H1 (cell line): ENCODE measurements at regions not wholly inside any gene's neighbourhood (a gene's known extent, or its start where the extent isn't known, plus 50 kb on each side); places are given as distances from the start of the nearest gene placed in this dataset.

Experiments used
- CTCF ChIA-PET: fragments of 300-600 bp; sonication (Branson Sonifier 250); formaldehyde crosslinking; loops from one replicate; lab custom pipeline; 2021; ENCODE audit not compliant: partially characterized antibody; lab: Charles Lee
- POLR2A ChIA-PET: fragments of 300-600 bp; sonication (Branson Sonifier 250); formaldehyde crosslinking; loops from one replicate; lab custom pipeline; 2021; ENCODE audit warnings: inconsistent platforms; ENCODE audit not compliant: partially characterized antibody; lab: Charles Lee
- DNase-seq, 2 experiments: peaks; one replicate each; pipeline versions ENCODE4 v3.0.0 to v3.0.0-alpha.2; 2010 to 2022; ENCODE audit warnings: low spot score in 2 of 2, low read depth in 1 of 2, mixed read lengths in 1 of 2
- FAIRE-seq: peaks from 2 replicates; lab custom pipeline; 2011; peaks lifted over from hg19 to GRCh38; lab: Jason Lieb, UNC
- H2AFZ ChIP-seq: 2 replicates; pipeline ENCODE4 v1.8.1; 2012; ENCODE audit warnings: low read length, inconsistent platforms
- H2AK5ac ChIP-seq: 2 replicates; pipeline ENCODE4 v1.6.1; 2013; ENCODE audit warnings: low read depth, low read length
- H2BK120ac ChIP-seq: replicated peaks from 2 replicates; pipeline ENCODE3; 2013; ENCODE audit warnings: low read depth, low read length, inconsistent platforms
- H2BK12ac ChIP-seq: 2 replicates; pipeline ENCODE4 v1.6.1; 2013; ENCODE audit warnings: low read depth, low read length
- H2BK15ac ChIP-seq: 2 replicates; pipeline ENCODE4 v1.6.1; 2013; ENCODE audit warnings: low read length
- H2BK20ac ChIP-seq: 2 replicates; pipeline ENCODE4 v1.6.1; 2013; ENCODE audit warnings: low read length
- H2BK5ac ChIP-seq: 2 replicates; pipeline ENCODE4 v1.6.1; 2013; ENCODE audit warnings: low read depth, low read length
- H3K14ac ChIP-seq: 2 replicates; pipeline ENCODE4 v1.6.1; 2013; ENCODE audit warnings: inconsistent platforms; ENCODE audit not compliant: insufficient read length
- H3K18ac ChIP-seq: 2 replicates; pipeline ENCODE4 v1.6.1; 2013; ENCODE audit warnings: low read length; ENCODE audit errors: extremely low read depth
- H3K23ac ChIP-seq: 2 replicates; pipeline ENCODE4 v1.6.1; 2013; ENCODE audit warnings: inconsistent platforms; ENCODE audit not compliant: insufficient read length
- H3K23me2 ChIP-seq: 2 replicates; pipeline ENCODE4 v1.6.1; 2013; ENCODE audit warnings: low read depth, low read length
- H3K27ac ChIP-seq: 2 replicates; pipeline ENCODE4 v1.6.1; 2011; ENCODE audit warnings: low read depth, low read length, inconsistent platforms
- H3K27me3 ChIP-seq, 4 experiments: replicated peaks in 1 of 4; 1 replicate in 1 of 4; 2 replicates in 3 of 4; pipeline versions ENCODE4 v1.6.1 to v1.8.1; 2011 to 2013; ENCODE audit warnings: low read length in 3 of 4, mild to moderate bottlenecking in 3 of 4, inconsistent platforms in 2 of 4, mixed read lengths in 2 of 4, moderate library complexity in 1 of 4; ENCODE audit not compliant: control insufficient read depth in 3 of 4, insufficient read depth in 3 of 4; ENCODE audit errors: extremely low read depth in 1 of 4
- H3K36me3 ChIP-seq, 4 experiments: 2 replicates each; pipeline versions ENCODE4 v1.6.1 to v1.8.1; 2011 to 2013; ENCODE audit warnings: mild to moderate bottlenecking in 4 of 4, low read length in 3 of 4, moderate library complexity in 2 of 4, control low read depth in 1 of 4, inconsistent platforms in 1 of 4; ENCODE audit not compliant: insufficient read depth in 4 of 4, control insufficient read depth in 2 of 4
- H3K4ac ChIP-seq: replicated peaks from 2 replicates; pipeline ENCODE3; 2013; ENCODE audit warnings: low read length, low read depth, mixed read lengths, inconsistent platforms; ENCODE audit not compliant: insufficient read length
- H3K4me1 ChIP-seq, 4 experiments: replicated peaks in 1 of 4; 1 replicate in 1 of 4; 2 replicates in 3 of 4; pipeline versions ENCODE4 v1.6.1 to v1.8.1; 2011 to 2013; ENCODE audit warnings: low read length in 3 of 4, inconsistent platforms in 2 of 4, mixed read lengths in 1 of 4; ENCODE audit not compliant: insufficient read depth in 4 of 4, control insufficient read depth in 3 of 4
- H3K4me2 ChIP-seq, 2 experiments: 2 replicates each; pipeline versions ENCODE4 v1.6.1 to v1.8.1; 2011 to 2013; ENCODE audit warnings: low read depth in 2 of 2, low read length in 2 of 2, control low read depth in 1 of 2, inconsistent platforms in 1 of 2, mild to moderate bottlenecking in 1 of 2; ENCODE audit not compliant: insufficient read depth in 1 of 2
- H3K4me3 ChIP-seq, 4 experiments: fragments of 200-600, 300-600 bp in 1 of 4; sonication (generic), shearing (Covaris generic), sonication (Bioruptor Twin) in 1 of 4; 2 replicates each; pipeline versions ENCODE4 v1.5.1 to v1.8.1; 2011 to 2016; ENCODE audit warnings: low read length in 4 of 4, low read depth in 3 of 4, control low read depth in 2 of 4, inconsistent platforms in 2 of 4, mild to moderate bottlenecking in 2 of 4, mixed read lengths in 1 of 4, moderate library complexity in 1 of 4; ENCODE audit not compliant: insufficient read depth in 2 of 4; ENCODE audit errors: extremely low read depth in 1 of 4
- H3K56ac ChIP-seq: replicated peaks from 2 replicates; pipeline ENCODE3; 2013; ENCODE audit warnings: low read depth, mild to moderate bottlenecking, mixed read lengths, low read length, inconsistent platforms; ENCODE audit not compliant: insufficient read length
- H3K79me1 ChIP-seq: 2 replicates; pipeline ENCODE4 v1.6.1; 2013; ENCODE audit warnings: low read depth, low read length, control low read depth
- H3K79me2 ChIP-seq, 2 experiments: 2 replicates each; pipeline versions ENCODE4 v1.6.1 to v1.8.1; 2012 to 2013; ENCODE audit warnings: low read length in 2 of 2, mild to moderate bottlenecking in 2 of 2, inconsistent platforms in 1 of 2; ENCODE audit not compliant: insufficient read depth in 2 of 2, control insufficient read depth in 1 of 2
- H3K9ac ChIP-seq, 4 experiments: replicated peaks in 1 of 4; 1 replicate in 1 of 4; 2 replicates in 3 of 4; pipeline versions ENCODE4 v1.6.1 to v1.8.1; 2011 to 2013; ENCODE audit warnings: low read depth in 3 of 4, low read length in 3 of 4, control low read depth in 2 of 4, mild to moderate bottlenecking in 2 of 4, moderate library complexity in 2 of 4, inconsistent platforms in 1 of 4; ENCODE audit errors: extremely low read depth in 1 of 4
- H3K9me3 ChIP-seq, 2 experiments: 2 replicates each; pipeline versions ENCODE4 v1.6.1 to v1.8.1; 2012 to 2013; ENCODE audit warnings: mild to moderate bottlenecking in 2 of 2, moderate library complexity in 2 of 2, control low read depth in 1 of 2, inconsistent platforms in 1 of 2, low read depth in 1 of 2, low read length in 1 of 2, mixed read lengths in 1 of 2; ENCODE audit not compliant: insufficient read depth in 2 of 2
- H4K20me1 ChIP-seq, 2 experiments: replicated peaks in 1 of 2; 2 replicates each; pipeline versions ENCODE3 to v1.8.1; 2011 to 2013; ENCODE audit warnings: inconsistent platforms in 2 of 2, low read length in 2 of 2, mild to moderate bottlenecking in 1 of 2; ENCODE audit not compliant: insufficient read depth in 2 of 2, control insufficient read depth in 1 of 2
- H4K5ac ChIP-seq: 2 replicates; pipeline ENCODE4 v1.6.1; 2013; ENCODE audit warnings: low read length, low read depth, mixed read lengths, inconsistent platforms; ENCODE audit not compliant: insufficient read length
- H4K8ac ChIP-seq: 2 replicates; pipeline ENCODE4 v1.8.0; 2013; ENCODE audit warnings: mild to moderate bottlenecking, moderate library complexity, low read length, inconsistent platforms; ENCODE audit not compliant: insufficient read depth; ENCODE audit errors: extremely low read depth
- H4K91ac ChIP-seq: replicated peaks from 2 replicates; pipeline ENCODE3; 2013; ENCODE audit warnings: low read length, mixed read lengths, inconsistent platforms; ENCODE audit not compliant: insufficient read length
- ASH2L ChIP-seq: fragments of 200-600, 300-600 bp; sonication (generic); IDR thresholded peaks from one replicate; pipeline ENCODE4 v1.7.1; 2017; ENCODE audit warnings: low read length
- CREB1 ChIP-seq: IDR thresholded peaks from 2 replicates; pipeline ENCODE4 v1.6.1; 2012; ENCODE audit warnings: inconsistent platforms
- EZH2 ChIP-seq: fragments of 200-600 bp; sonication (generic); IDR thresholded peaks from 2 replicates; pipeline ENCODE4 v1.7.1; 2012; ENCODE audit warnings: low read depth, mild to moderate bottlenecking, moderate library complexity, low read length, inconsistent platforms; ENCODE audit not compliant: severe bottlenecking
- KDM4A ChIP-seq: IDR thresholded peaks from one replicate; pipeline ENCODE4 v1.7.1; 2012; ENCODE audit warnings: low read depth, mild to moderate bottlenecking, moderate library complexity, low read length, inconsistent platforms; ENCODE audit not compliant: severe bottlenecking
- KDM5A ChIP-seq: fragments of 200-600 bp; IDR thresholded peaks from 2 replicates; pipeline ENCODE4 v1.7.1; 2012; ENCODE audit warnings: mild to moderate bottlenecking, low read length, inconsistent platforms, mixed read lengths
- POLR2A ChIP-seq, 2 experiments: IDR thresholded peaks; 1 replicate in 1 of 2; 2 replicates in 1 of 2; pipeline ENCODE4 v1.6.1; 2011; ENCODE audit warnings: low read depth in 2 of 2, low read length in 2 of 2, mild to moderate bottlenecking in 2 of 2; ENCODE audit errors: control extremely low read depth in 1 of 2
- RAD21 ChIP-seq, 2 experiments: IDR thresholded peaks in 1 of 2; conservative IDR thresholded peaks in 1 of 2; 2 replicates each; pipeline ENCODE4 v1.6.1; 2011; ENCODE audit warnings: low read depth in 2 of 2, low read length in 2 of 2, improper control_type of control experiment in 1 of 2, inconsistent platforms in 1 of 2, mild to moderate bottlenecking in 1 of 2, moderate library complexity in 1 of 2
- SP2 ChIP-seq: IDR thresholded peaks from 2 replicates; pipeline ENCODE4 v1.6.1; 2012; ENCODE audit warnings: mild to moderate bottlenecking, low read length, inconsistent platforms
- SUZ12 ChIP-seq: fragments of 200-600 bp; sonication (generic); IDR thresholded peaks from 2 replicates; pipeline ENCODE4 v1.6.1; 2012; ENCODE audit warnings: mild to moderate bottlenecking, inconsistent platforms, low read length, moderate library complexity, mixed read lengths
- TBP ChIP-seq: IDR thresholded peaks from 2 replicates; pipeline ENCODE4 v1.6.1; 2011; ENCODE audit warnings: low read depth, low read length, improper control_type of control experiment
- WGBS, 2 experiments: shearing (Covaris generic) in 1 of 2; methylation state at CpG; one replicate each; pipeline versions ENCODE4 v1.1.6 to v1.1.7; 2013 to 2015; ENCODE audit warnings: low lambda C conversion rate in 2 of 2, mixed read lengths in 2 of 2, inconsistent platforms in 1 of 2, low coverage in 1 of 2, missing lambda C conversion rate in 1 of 2; ENCODE audit not compliant: insufficient replicate concordance in 2 of 2, insufficient coverage in 1 of 2, insufficient read length in 1 of 2; ENCODE audit errors: extremely low coverage in 1 of 2, missing lambda C conversion rate in 1 of 2; 5-methylcytosine and 5-hydroxymethylcytosine counted together
- TF ChIP-seq, protein P1 (sequence below): IDR thresholded peaks from 2 replicates; pipeline ENCODE4 v1.6.1; 2012; ENCODE audit warnings: inconsistent platforms

DNA sequence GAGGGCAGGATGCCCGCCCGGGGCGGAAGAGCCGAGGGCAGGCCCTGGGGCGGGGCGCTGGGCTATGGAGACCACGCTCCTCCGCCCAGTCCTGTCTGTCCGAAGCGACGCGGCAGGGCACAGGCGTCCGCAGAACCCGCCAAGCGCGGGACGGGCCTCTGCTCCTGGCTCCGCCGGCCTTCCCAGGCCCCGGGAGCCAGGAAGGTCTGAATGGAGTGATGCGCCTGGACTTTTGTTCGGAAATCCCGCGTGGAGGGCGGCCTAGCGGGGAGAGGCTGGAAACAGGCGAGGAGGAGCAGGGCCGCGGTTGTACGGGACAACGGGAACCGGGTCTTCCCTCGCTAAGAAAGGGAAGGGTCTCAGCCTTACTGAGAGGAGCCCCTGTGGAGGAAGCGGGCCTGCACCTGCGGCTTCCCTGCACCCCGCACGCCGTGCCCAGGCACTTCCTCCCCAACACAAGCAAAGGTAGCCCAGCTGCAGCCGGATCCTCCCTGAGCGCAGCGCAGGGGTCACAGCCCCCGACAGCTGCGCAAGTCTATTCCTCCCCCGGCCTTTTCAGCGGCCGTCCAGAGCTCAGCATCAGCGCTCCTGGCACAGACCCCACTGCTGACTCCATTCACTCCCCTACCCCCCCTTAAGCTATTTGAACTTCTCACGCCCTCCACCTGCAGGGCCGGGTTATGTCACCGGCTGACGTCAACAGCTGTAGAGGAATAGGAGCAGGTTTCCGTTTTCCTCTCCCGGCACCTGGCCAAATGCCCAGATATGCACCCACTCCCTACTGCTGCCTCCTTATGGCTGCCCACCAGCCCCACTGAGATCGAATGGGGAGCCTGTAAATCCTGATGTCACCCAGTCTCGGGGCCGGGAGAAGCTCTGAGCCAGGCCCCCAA, 143.2 kb upstream of the RET start:
- H4K8ac ChIP-seq, result peak overlapping the region; percentile 80
- H2BK12ac ChIP-seq, result 0 out of 2 replicates have a peak overlapping the region, but pooled peaks have one; percentile 39
- no peak overlapping the region for H2BK15ac ChIP-seq
- no peak overlapping the region for H2AK5ac ChIP-seq
- H4K20me1 ChIP-seq, result no peaks in the 10 kb centered on the region
- peak overlapping the region; percentile 44 to 69 (median 52) for H3K4me3 ChIP-seq
- H2BK120ac ChIP-seq, result no peak overlapping the region
- no peak overlapping the region for H4K5ac ChIP-seq
- 9% methylated on average over 52 of the region's 57 CpGs; no CpG with 5 or more reads in 1 of the 2 experiments for WGBS, 2 experiments
- H3K79me2 ChIP-seq, result no peaks in the 10 kb centered on the region
- FAIRE-seq (no peak), DNase-seq (peak in 1 of 2 experiments; percentile 75)
- ChIA-PET POLR2A (interaction anchor here (0.7 kb wide), 2 partner anchors 19 to 106 kb away, joined by 3 to 6 read pairs; no protein-coding TSS in a partner anchor), CTCF (interaction anchor here (1.0 to 3.4 kb wide), 8 partner anchors 9 to 238 kb away, joined by 3 to 13 read pairs (median 4); no protein-coding TSS in a partner anchor)
- no peaks in the 10 kb centered on the region for H3K79me1 ChIP-seq
- no peak overlapping the region for H3K23ac ChIP-seq
- H3K4me1 ChIP-seq, result peaks cover 0 to 13% (median under 1%) of the 10 kb centered on the region in 4 experiments; a peak in 5 of 7 replicates
- peak overlapping the region; percentile 76 for H2AFZ ChIP-seq
- no peak overlapping the region for H3K27ac ChIP-seq
- H3K27me3 ChIP-seq, result peaks cover 1 to 26% (median 24%) of the 10 kb centered on the region in 4 experiments
- peak overlapping the region in 2 of 4 experiments; percentile 20 to 30; a peak in 3 of 7 replicates for H3K9ac ChIP-seq
- no peaks in the 10 kb centered on the region for H3K9me3 ChIP-seq
- H3K14ac ChIP-seq, result no peak overlapping the region
- H3K4ac ChIP-seq, result no peak overlapping the region
- H3K18ac ChIP-seq, result peak overlapping the region; percentile 78
- TF ChIP-seq SUZ12 (peak; percentile 61), KDM5A (no peak), KDM4A (peak; percentile 88), ASH2L (no peak), RAD21 (IDR thresholded peaks at IDR 0.05 in 1 of 2, conservative IDR thresholded peaks at IDR 0.05 in 1 of 2; ENCODE audit: low read depth in 2 of 2, low read length in 2 of 2) (no peak), TBP (peak; percentile 20; the same call in 1 of the 2 replicates), EZH2 (peak; percentile 76), POLR2A (IDR thresholded peaks at IDR 0.05; ENCODE audit: control extremely low read depth in 1 of 2, low read depth in 2 of 2, low read length in 2 of 2) (peak in 1 of 2 experiments; percentile 63; a peak in 1 of 3 replicates), CREB1 (peak; percentile 85), SP2 (no peak)
- TF ChIP-seq, protein P1, sequence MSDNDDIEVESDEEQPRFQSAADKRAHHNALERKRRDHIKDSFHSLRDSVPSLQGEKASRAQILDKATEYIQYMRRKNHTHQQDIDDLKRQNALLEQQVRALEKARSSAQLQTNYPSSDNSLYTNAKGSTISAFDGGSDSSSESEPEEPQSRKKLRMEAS, result no peak; the same call in 1 of the 2 replicates
- no peak overlapping the region for H2BK20ac ChIP-seq
- H3K56ac ChIP-seq, result no peak overlapping the region
- peak overlapping the region; percentile 79 to 100 for H3K4me2 ChIP-seq
- no peaks in the 10 kb centered on the region for H3K36me3 ChIP-seq
- H4K91ac ChIP-seq, result peak overlapping the region; percentile 83
- H2BK5ac ChIP-seq, result 0 out of 2 replicates have a peak overlapping the region, but pooled peaks have one; percentile 60
- H3K23me2 ChIP-seq, result peaks cover 12% of the 10 kb centered on the region
